HG03457 (cell line): ENCODE measurements at regions not wholly inside any gene's neighbourhood (a gene's known extent, or its start where the extent isn't known, plus 50 kb on each side); places are given as distances from the start of the nearest gene placed in this dataset.

Source experiments
- ATAC-seq: cut with Tn5 transposase; IDR thresholded peaks from one replicate; pipeline ENCODE4 v1.9.1; 2021; ENCODE audit warnings: moderate number of reproducible peaks; ENCODE audit not compliant: unreplicated experiment

- no peak for ATAC-seq
Measured at GRCh38 chr9:89764217-89764616, 159.4 kb downstream of the GADD45G start.

DNA sequence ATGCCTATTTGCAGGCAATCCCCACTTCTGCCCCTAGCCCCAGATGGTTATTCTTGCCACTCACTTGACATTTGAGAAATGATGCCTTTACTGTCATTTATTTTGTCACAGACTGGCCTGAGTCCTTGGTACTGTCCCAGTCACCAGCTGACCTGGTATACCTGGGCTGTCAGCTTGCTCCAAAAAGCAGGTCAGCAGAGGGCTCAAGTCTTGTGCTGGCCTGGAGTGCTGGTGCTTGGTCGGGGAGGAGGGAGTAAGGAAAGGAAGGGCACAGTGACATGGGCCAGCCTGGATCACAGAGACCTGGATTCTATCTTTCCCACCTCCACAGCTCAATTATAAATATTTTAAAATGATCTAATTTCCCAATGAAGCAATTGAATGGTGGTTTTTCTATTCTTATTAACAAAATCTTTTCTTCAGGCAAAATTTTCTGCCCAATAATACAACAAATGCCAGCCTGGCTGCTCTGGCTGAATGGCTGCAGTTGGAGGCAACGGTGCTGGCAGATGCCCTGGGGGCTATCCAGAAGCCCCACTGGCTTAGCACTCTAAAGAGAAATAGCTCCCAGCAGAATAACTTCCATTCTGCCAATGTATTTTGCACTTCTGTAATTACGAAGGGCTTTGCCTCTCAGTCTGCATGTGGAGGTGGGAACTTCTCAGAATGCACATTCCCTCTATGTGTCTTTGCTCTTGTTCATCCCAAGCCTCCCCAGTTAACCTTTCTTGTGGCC, 160.6 kb downstream of the GADD45G start:
- ATAC-seq = no peak

GRCh38 chr9:89766991-89767390, 162.2 kb downstream of the GADD45G start:
- ATAC-seq = no peak

GRCh38 chr9:89768051-89768450, 163.2 kb downstream of the GADD45G start:
- ATAC-seq = no peak

GRCh38 chr9:89768650-89769071, 163.8 kb downstream of the GADD45G start:
- no peak for ATAC-seq

DNA sequence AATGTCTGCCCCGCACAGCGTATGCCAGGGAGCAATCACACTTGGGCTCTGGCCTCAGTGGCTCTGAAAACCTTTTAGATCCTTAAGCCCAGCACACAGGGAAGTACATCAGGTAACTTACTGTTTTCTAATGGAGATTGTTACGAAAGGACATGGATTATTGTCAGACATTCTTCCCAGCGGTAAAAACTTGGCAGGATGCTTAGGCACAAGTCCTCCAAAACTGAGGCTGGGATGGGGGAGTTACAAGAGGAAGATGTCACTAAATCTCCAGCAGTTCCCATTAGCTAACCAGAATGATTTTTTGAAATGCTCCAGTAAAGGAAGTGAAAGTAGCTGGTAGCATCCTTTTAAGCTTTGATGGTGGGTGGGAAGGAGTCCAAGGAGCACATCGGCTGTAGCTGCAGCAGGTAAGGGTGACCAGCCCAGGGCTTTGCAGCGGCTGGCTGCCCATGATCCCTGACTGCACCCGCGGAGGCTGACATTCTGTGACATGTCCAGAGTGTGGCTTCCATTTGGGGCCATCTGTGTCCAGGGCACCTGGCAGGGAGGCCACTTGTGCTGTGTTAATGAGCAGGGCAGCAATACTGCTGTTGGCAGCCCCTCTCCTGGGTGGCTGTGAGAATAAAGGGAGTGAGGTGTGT, 165.8 kb downstream of the GADD45G start:
- ATAC-seq = no peak

DNA sequence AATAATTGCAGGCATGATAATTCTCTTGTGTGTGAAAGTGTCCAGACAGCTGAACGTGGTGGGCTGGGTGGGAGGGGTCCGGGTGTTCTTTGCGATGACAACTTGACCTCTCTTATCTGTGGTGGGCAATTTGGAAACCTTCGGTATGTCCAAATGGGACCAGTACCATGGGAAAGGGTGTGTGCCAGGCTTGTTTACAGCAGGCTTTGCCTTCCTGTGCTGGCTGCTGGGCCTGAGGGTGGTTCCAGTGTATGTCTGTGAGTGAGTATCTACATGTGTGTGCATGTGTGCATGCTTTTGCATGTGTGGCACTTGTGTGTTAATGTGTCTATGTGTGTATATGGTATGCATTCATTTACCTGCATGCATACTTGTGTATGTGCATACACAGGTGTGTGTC, 166.4 kb downstream of the GADD45G start:
- no peak for ATAC-seq

- no peak for ATAC-seq
Measured at GRCh38 chr9:89773170-89773569, 168.4 kb downstream of the GADD45G start.

GRCh38 chr9:89774858-89775370, 170.1 kb downstream of the GADD45G start:
- no peak for ATAC-seq

DNA sequence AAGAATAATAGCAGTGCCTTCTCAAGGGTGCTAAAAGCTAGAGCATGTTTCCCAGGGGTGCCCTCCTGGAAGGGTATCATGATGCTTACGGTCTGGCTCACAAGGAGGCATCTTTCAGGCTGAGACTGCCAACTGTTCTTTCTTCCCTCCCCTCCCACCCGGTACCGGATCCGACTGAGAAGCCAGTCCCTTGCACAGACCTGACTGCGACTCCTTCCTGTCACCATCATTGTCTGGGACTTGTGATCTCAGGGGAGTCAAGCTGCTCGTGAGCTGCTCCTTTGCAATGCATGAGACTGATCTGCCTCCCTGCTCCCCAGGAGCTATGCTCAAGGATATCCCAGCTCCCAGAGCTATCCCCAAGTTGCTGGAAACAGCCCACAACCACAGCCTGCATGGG, 170.8 kb downstream of the GADD45G start:
- ATAC-seq = no peak

DNA sequence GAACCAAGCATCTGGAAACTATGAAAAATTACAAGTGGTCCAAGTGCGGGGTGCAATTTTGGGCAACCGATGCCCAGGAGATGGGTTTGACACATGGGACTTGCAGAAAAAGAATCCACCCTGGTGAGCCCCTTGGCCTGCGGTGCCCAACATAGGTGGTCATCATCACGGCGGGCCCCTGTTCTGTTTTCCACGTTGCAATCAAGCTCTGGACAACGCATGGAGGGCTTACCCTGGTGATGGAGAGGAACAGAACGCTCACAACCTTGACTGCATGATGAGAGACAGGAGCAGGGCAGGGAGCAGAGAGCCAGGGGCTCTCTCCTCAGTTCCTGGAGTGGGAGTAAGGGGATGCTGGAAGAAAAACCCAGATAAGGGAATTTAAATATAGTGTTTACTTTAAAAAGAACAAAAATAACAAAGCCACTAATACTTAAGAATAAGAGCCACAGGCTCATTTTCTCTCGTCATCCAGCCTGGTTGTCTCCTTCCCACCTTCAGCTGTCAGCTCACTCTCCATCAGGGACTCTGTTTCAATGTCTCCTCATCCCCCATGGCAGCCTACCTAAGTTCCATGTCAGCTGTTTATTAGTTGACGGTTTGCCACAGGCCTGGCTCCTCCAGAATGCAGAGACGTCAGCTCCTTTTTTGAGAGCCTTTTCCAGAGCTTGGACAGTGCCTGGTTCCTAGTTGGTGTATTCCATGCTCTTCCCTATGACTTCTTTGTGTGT, 172.1 kb downstream of the GADD45G start:
- ATAC-seq = no peak

GRCh38 chr9:89777544-89777943, 172.7 kb downstream of the GADD45G start:
- no peak for ATAC-seq

- no peak for ATAC-seq
Measured at GRCh38 chr9:89778100-89779090, 173.6 kb downstream of the GADD45G start.

- no peak for ATAC-seq
Measured at GRCh38 chr9:89779405-89780203, 174.8 kb downstream of the GADD45G start.

GRCh38 chr9:89780959-89781358, 176.1 kb downstream of the GADD45G start:
- no peak for ATAC-seq

- no peak for ATAC-seq
Measured at GRCh38 chr9:89781838-89782540, 177.2 kb downstream of the GADD45G start.

GRCh38 chr9:89786655-89787054, 181.8 kb downstream of the GADD45G start:
- ATAC-seq = no peak

DNA sequence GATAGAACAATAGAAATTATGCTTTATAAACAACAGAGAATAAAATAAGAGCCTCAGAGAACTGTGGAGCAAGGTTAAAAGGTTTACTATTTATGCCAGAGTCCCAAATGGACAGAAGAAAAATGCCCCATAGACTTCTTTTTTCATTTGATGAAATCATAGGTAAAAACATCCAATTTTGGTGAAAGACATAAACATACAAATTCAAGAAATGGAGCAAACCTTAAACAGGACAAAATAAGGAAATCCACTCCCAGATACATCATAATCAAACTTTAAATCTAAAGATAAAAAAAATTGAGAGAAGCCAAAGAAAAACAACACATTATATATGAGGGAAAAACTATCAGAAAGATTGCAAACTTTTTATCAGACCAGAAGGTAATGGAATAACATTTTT, 182.8 kb downstream of the GADD45G start:
- no peak for ATAC-seq

DNA sequence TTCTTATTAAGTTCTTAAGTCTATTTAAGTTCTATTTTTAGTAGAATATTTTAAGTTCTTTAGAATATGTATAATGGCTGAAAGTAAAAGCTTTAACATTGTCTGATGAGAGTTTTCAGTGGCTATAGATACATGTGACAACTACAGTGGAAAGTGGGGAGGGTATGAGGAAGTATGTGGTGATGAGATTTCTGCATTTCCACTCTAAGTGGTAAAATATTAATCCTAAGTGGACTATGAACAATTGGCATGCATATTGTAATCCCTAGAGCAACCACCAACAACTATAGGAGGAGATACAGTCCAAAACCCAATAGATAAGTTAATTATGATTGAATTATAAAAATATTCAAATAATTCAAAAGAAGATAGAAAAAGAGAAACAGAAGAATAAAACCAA, 183.6 kb downstream of the GADD45G start:
- ATAC-seq = no peak
